Gastrocnemius medialis (tissue), 4 donors: ENCODE measurements at regions not wholly inside any gene's neighbourhood (a gene's known extent, or its start where the extent isn't known, plus 50 kb on each side); places are given as distances from the start of the nearest gene placed in this dataset.

Source experiments
- CTCF ChIP-seq, 5 experiments: fragments of 450-650 bp in 3 of 5; fragments of 200-600 bp in 2 of 5; sonication (generic) in 2 of 5; IDR thresholded peaks in 4 of 5; conservative IDR thresholded peaks in 1 of 5; 1 replicate in 4 of 5; 2 replicates in 1 of 5; pipeline ENCODE4 v1.5.1; 2016 to 2019; ENCODE audit warnings: antibody characterized with exemption in 5 of 5, mild to moderate bottlenecking in 3 of 5, moderate library complexity in 3 of 5
- POLR2A ChIP-seq, 2 donors: fragments of 450-650 bp; IDR thresholded peaks; one replicate each; pipeline ENCODE4 v1.6.1; 2017; ENCODE audit warnings: antibody characterized with exemption in 2 of 2, mild to moderate bottlenecking in 2 of 2, moderate library complexity in 2 of 2

GRCh38 chr3:31237887-31238286, 294.8 kb upstream of the STT3B start:
- no peak for TF ChIP-seq CTCF (IDR thresholded peaks at IDR 0.05 in 4 of 5, conservative IDR thresholded peaks at IDR 0.05 in 1 of 5)
- TF ChIP-seq POLR2A (IDR thresholded peaks at IDR 0.05): no peak
